Endodermal cell (in vitro differentiated cells): ENCODE measurements at regions not wholly inside any gene's neighbourhood (a gene's known extent, or its start where the extent isn't known, plus 50 kb on each side); places are given as distances from the start of the nearest gene placed in this dataset.
A peak's percentile ranks its signal among the peaks of the same experiment; 100 is the strongest.

Experiments used
- DNase-seq: peaks from one replicate; pipeline ENCODE4 v3.0.0-alpha.2; 2017
- H3K27ac ChIP-seq: 2 replicates; pipeline ENCODE4 v1.5.1; 2013; ENCODE audit warnings: mild to moderate bottlenecking, low read depth, low read length, moderate library complexity
- H3K27me3 ChIP-seq: 2 replicates; pipeline ENCODE4 v1.6.1; 2013; ENCODE audit warnings: mild to moderate bottlenecking, low read length, moderate library complexity; ENCODE audit not compliant: insufficient read depth, control insufficient read depth, poor library complexity, severe bottlenecking
- H3K36me3 ChIP-seq: 2 replicates; pipeline ENCODE4 v1.7.0; 2013; ENCODE audit warnings: mild to moderate bottlenecking, low read length, moderate library complexity; ENCODE audit not compliant: control insufficient read depth, insufficient read depth
- H3K4me1 ChIP-seq: one replicate; pipeline ENCODE4 v1.7.0; 2013; ENCODE audit warnings: low read length; ENCODE audit not compliant: control insufficient read depth, insufficient read depth
- H3K4me3 ChIP-seq: 2 replicates; pipeline ENCODE4 v1.5.1; 2013; ENCODE audit warnings: mild to moderate bottlenecking, low read length, moderate library complexity
- H3K9ac ChIP-seq: 2 replicates; pipeline ENCODE4 v1.6.1; 2013; ENCODE audit warnings: mild to moderate bottlenecking, low read length, moderate library complexity; ENCODE audit not compliant: poor library complexity, severe bottlenecking; ENCODE audit errors: extremely low read depth
- H3K9me3 ChIP-seq: 2 replicates; pipeline ENCODE4 v1.6.1; 2013; ENCODE audit warnings: mild to moderate bottlenecking, low read length, moderate library complexity; ENCODE audit not compliant: control insufficient read depth
- H3K27ac Mint-ChIP-seq: 2 replicates; pipeline ENCODE4 v1.8.0; 2020; ENCODE audit warnings: mixed read lengths
- H3K27me3 Mint-ChIP-seq: 2 replicates; pipeline ENCODE4 v1.8.0; 2021; ENCODE audit warnings: mild to moderate bottlenecking, mixed read lengths; ENCODE audit not compliant: insufficient read depth
- H3K36me3 Mint-ChIP-seq: 2 replicates; pipeline ENCODE4 v1.8.0; 2020; ENCODE audit warnings: low read depth, mixed read lengths
- H3K4me1 Mint-ChIP-seq: 2 replicates; pipeline ENCODE4 v1.8.0; 2020; ENCODE audit warnings: mixed read lengths
- H3K4me3 Mint-ChIP-seq: 2 replicates; pipeline ENCODE4 v1.8.0; 2020; ENCODE audit warnings: mild to moderate bottlenecking, moderate library complexity, mixed read lengths
- H3K9me3 Mint-ChIP-seq: 2 replicates; pipeline ENCODE4 v1.8.0; 2020; ENCODE audit warnings: mild to moderate bottlenecking, mixed read lengths
- WGBS, 2 experiments: methylation state at CpG; one replicate each; pipeline versions ENCODE4 v1.1.5 to v1.1.7; 2013; ENCODE audit warnings: missing lambda C conversion rate in 2 of 2, mixed read lengths in 1 of 2; ENCODE audit not compliant: insufficient coverage in 1 of 2, insufficient read length in 1 of 2; 5-methylcytosine and 5-hydroxymethylcytosine counted together
- TF ChIP-seq, protein P1 (sequence below): fragments of 200-600 bp; sonication (generic); conservative IDR thresholded peaks from 2 replicates; pipeline ENCODE4 v1.5.0; 2021; ENCODE audit warnings: antibody characterized with exemption, mild to moderate bottlenecking

DNA sequence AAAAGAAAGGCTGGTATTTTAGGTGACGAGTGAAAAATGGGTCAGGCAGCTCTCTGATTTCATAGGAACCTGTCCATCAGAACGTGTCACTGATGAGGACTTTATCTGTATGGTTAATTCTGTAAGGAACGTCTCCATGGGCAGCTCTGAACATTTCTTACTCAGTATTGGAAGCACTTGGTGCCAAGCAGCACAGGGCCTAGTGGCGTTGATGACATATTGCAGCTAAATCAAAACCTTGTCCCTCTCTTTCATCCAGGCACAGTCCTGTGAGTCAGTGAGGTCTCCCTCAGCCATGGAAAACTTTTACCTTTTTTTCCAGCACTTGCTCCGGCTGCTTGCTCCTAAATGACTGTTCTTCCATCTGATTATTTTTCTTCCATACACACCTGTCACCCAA lies 301.9 kb downstream of the DHX15 start:
- Histone ChIP-seq H3K36me3 (no peaks in the 10 kb centered on the region), H3K9me3 (no peaks in the 10 kb centered on the region), H3K4me1 (peaks cover 22% of the 10 kb centered on the region), H3K27ac (no peak overlapping the region), H3K4me3 (no peak overlapping the region), H3K9ac (no peak overlapping the region), H3K27me3 (no peaks in the 10 kb centered on the region)
- DNase-seq, result no peak
- Mint-ChIP-seq H3K9me3 (no peaks in the 10 kb centered on the region), H3K4me1 (peaks cover 38% of the 10 kb centered on the region), H3K27ac (no peak overlapping the region), H3K36me3 (no peaks in the 10 kb centered on the region), H3K27me3 (no peaks in the 10 kb centered on the region), H3K4me3 (no peak overlapping the region)
- 88 to 91% methylated on average over 5 of the region's 5 CpGs for WGBS, 2 experiments
- TF ChIP-seq, protein P1, sequence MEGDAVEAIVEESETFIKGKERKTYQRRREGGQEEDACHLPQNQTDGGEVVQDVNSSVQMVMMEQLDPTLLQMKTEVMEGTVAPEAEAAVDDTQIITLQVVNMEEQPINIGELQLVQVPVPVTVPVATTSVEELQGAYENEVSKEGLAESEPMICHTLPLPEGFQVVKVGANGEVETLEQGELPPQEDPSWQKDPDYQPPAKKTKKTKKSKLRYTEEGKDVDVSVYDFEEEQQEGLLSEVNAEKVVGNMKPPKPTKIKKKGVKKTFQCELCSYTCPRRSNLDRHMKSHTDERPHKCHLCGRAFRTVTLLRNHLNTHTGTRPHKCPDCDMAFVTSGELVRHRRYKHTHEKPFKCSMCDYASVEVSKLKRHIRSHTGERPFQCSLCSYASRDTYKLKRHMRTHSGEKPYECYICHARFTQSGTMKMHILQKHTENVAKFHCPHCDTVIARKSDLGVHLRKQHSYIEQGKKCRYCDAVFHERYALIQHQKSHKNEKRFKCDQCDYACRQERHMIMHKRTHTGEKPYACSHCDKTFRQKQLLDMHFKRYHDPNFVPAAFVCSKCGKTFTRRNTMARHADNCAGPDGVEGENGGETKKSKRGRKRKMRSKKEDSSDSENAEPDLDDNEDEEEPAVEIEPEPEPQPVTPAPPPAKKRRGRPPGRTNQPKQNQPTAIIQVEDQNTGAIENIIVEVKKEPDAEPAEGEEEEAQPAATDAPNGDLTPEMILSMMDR, result peak; percentile 60

DNA sequence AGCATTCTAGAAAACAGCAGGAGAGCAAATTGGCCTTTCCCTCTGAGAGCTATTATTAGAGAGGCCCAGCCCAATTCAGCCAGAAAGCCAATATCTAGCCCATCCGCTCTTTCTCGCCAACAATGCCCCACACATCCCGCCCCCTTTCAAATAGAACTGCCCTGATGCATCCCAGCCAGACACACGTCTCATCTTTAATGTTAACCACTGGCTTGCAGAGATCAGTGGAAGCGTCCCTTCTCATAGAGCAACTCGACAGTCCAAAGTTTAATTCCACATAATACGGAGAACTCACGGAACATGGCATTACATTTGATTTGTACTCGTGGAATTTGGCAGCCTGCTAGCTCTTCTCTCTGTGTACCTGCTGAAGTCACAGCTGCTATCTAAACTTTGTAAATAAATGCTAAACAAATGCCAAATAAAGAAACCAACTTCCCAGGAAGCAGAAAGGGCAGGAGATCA lies 304.4 kb downstream of the DHX15 start:
- no peak for DNase-seq
- 82 to 89% methylated on average over 9 of the region's 9 CpGs for WGBS, 2 experiments
- H3K36me3 Mint-ChIP-seq, result no peaks in the 10 kb centered on the region

DNA sequence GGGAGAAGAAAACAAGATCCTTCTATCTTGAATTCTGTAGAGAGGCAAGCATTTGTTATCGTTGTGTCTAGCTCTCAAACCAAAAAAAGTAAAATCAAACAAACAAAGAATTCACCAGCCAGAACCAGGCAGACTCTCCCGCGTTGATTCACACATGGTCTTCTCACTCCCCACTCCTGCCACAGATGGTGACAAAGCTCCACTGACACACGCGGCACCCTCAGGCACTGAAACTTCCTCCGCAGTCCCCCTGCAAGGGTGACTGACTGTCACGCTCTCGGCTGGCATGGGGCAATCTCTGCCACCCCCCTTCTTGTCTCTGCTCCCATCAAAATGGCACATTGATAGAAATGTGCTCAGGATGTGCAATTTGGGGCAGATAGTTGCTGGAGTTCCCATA lies 304.9 kb downstream of the DHX15 start:
- Histone ChIP-seq H3K9me3 (no peaks in the 10 kb centered on the region), H3K4me1 (peaks cover 22% of the 10 kb centered on the region), H3K9ac (no peak overlapping the region), H3K27me3 (no peaks in the 10 kb centered on the region), H3K36me3 (no peaks in the 10 kb centered on the region), H3K27ac (no peak overlapping the region), H3K4me3 (no peak overlapping the region)
- no peaks in the 10 kb centered on the region for H3K36me3 Mint-ChIP-seq
- no peak overlapping the region for H3K4me3 Mint-ChIP-seq
- 84 to 93% methylated on average over 4 to 8 of the region's 8 CpGs for WGBS, 2 experiments
- no peak for DNase-seq
- no peaks in the 10 kb centered on the region for H3K27me3 Mint-ChIP-seq
- H3K27ac Mint-ChIP-seq, result no peak overlapping the region
- H3K9me3 Mint-ChIP-seq, result no peaks in the 10 kb centered on the region
- TF ChIP-seq, protein P1, result no peak
- H3K4me1 Mint-ChIP-seq, result peaks cover 48% of the 10 kb centered on the region

More for the DNA sequence above, 304.4 kb downstream of the DHX15 start:
- TF ChIP-seq, protein P1, result no peak
- no peaks in the 10 kb centered on the region for H3K9me3 ChIP-seq
- H3K4me1 ChIP-seq, result peaks cover 22% of the 10 kb centered on the region
- Mint-ChIP-seq H3K9me3 (no peaks in the 10 kb centered on the region), H3K4me1 (peaks cover 48% of the 10 kb centered on the region), H3K4me3 (no peak overlapping the region), H3K27ac (peak overlapping the region; percentile 17), H3K27me3 (no peaks in the 10 kb centered on the region)
- no peaks in the 10 kb centered on the region for H3K36me3 ChIP-seq
- H3K27ac ChIP-seq, result no peak overlapping the region
- H3K4me3 ChIP-seq, result no peak overlapping the region
- no peaks in the 10 kb centered on the region for H3K27me3 ChIP-seq
- no peak overlapping the region for H3K9ac ChIP-seq
